ENCODE measurements at regions not wholly inside any gene's neighbourhood (a gene's known extent, or its start where the extent isn't known, plus 50 kb on each side); places are given as distances from the start of the nearest gene placed in this dataset.

- no peaks in the 10 kb centered on the region for H3K36me3 ChIP-seq (replicated peaks; ENCODE audit: insufficient read depth, low read depth)
- H3K4me2 ChIP-seq, result no peak overlapping the region
- no peaks in the 10 kb centered on the region for H3K9me3 ChIP-seq (ENCODE audit: low read depth)
- H3K27me3 ChIP-seq, result no peaks in the 10 kb centered on the region
- no peak for DNase-seq (ENCODE audit: low spot score)
- H3K79me2 ChIP-seq, result no peaks in the 10 kb centered on the region
- H3K9me2 ChIP-seq (replicated peaks; ENCODE audit: insufficient read depth), result no peaks in the 10 kb centered on the region
- TF ChIP-seq EZH2phosphoT487 (IDR thresholded peaks at IDR 0.05; ENCODE audit: low read depth, severe bottlenecking, unreplicated experiment), result no peak
- no peak for TF ChIP-seq CTCF (IDR thresholded peaks at IDR 0.05; ENCODE audit: poor library complexity)
- TF ChIP-seq EZH2 (IDR thresholded peaks at IDR 0.05; ENCODE audit: borderline replicate concordance), result no peak
- no peak overlapping the region for H3K27ac ChIP-seq
- H3K4me3 ChIP-seq, result no peak overlapping the region
- H2AFZ ChIP-seq, result no peak overlapping the region
- H3K4me1 ChIP-seq (ENCODE audit: insufficient read depth), result no peaks in the 10 kb centered on the region
- H4K20me1 ChIP-seq (ENCODE audit: insufficient read depth, poor library complexity, severe bottlenecking), result no peaks in the 10 kb centered on the region
These were observed 208.4 kb upstream of the ALCAM start for GRCh38 chr3:105158286-105158685.

GRCh38 chr3:105162448-105162847, 204.3 kb upstream of the ALCAM start:
- DNase-seq (ENCODE audit: low spot score), result no peak
- H4K20me1 ChIP-seq (ENCODE audit: insufficient read depth, poor library complexity, severe bottlenecking), result no peaks in the 10 kb centered on the region
- H3K9me3 ChIP-seq (ENCODE audit: low read depth), result no peaks in the 10 kb centered on the region
- no peak overlapping the region for H2AFZ ChIP-seq
- WGBS (ENCODE audit: low lambda C conversion rate, missing lambda C conversion rate), result 97% methylated on average over 1 of the region's 1 CpG
- H3K27ac ChIP-seq, result no peak overlapping the region
- H3K4me3 ChIP-seq, result no peak overlapping the region
- H3K27me3 ChIP-seq, result no peaks in the 10 kb centered on the region
- H3K36me3 ChIP-seq (replicated peaks; ENCODE audit: insufficient read depth, low read depth), result no peaks in the 10 kb centered on the region
- H3K4me1 ChIP-seq (ENCODE audit: insufficient read depth), result no peaks in the 10 kb centered on the region
- H3K79me2 ChIP-seq, result no peaks in the 10 kb centered on the region
- TF ChIP-seq EZH2phosphoT487 (IDR thresholded peaks at IDR 0.05; ENCODE audit: low read depth, severe bottlenecking, unreplicated experiment), result no peak
- TF ChIP-seq EZH2 (IDR thresholded peaks at IDR 0.05; ENCODE audit: borderline replicate concordance), result no peak
- no peak for TF ChIP-seq CTCF (IDR thresholded peaks at IDR 0.05; ENCODE audit: poor library complexity)
- H3K4me2 ChIP-seq, result no peak overlapping the region
- no peaks in the 10 kb centered on the region for H3K9me2 ChIP-seq (replicated peaks; ENCODE audit: insufficient read depth)

GRCh38 chr3:105166893-105167292, 199.8 kb upstream of the ALCAM start:
- no peaks in the 10 kb centered on the region for H3K79me2 ChIP-seq
- H3K27ac ChIP-seq, result no peak overlapping the region
- TF ChIP-seq CTCF (IDR thresholded peaks at IDR 0.05; ENCODE audit: poor library complexity) (no peak), EZH2 (IDR thresholded peaks at IDR 0.05; ENCODE audit: borderline replicate concordance) (no peak), EZH2phosphoT487 (IDR thresholded peaks at IDR 0.05; ENCODE audit: low read depth, severe bottlenecking, unreplicated experiment) (no peak)
- DNase-seq (ENCODE audit: low spot score), result no peak
- no peaks in the 10 kb centered on the region for H3K9me3 ChIP-seq (ENCODE audit: low read depth)
- H3K4me3 ChIP-seq, result no peak overlapping the region
- H3K36me3 ChIP-seq (replicated peaks; ENCODE audit: insufficient read depth, low read depth), result no peaks in the 10 kb centered on the region
- no peaks in the 10 kb centered on the region for H4K20me1 ChIP-seq (ENCODE audit: insufficient read depth, poor library complexity, severe bottlenecking)
- no peaks in the 10 kb centered on the region for H3K27me3 ChIP-seq
- no peak overlapping the region for H3K4me2 ChIP-seq
- H3K9me2 ChIP-seq (replicated peaks; ENCODE audit: insufficient read depth), result no peaks in the 10 kb centered on the region
- no peak overlapping the region for H2AFZ ChIP-seq
- H3K4me1 ChIP-seq (ENCODE audit: insufficient read depth), result no peaks in the 10 kb centered on the region
- 61% methylated on average over 1 of the region's 1 CpG for WGBS (ENCODE audit: low lambda C conversion rate, missing lambda C conversion rate)

GRCh38 chr3:105170423-105170822, 196.3 kb upstream of the ALCAM start:
- Histone ChIP-seq H2AFZ (no peak overlapping the region), H3K36me3 (replicated peaks; ENCODE audit: insufficient read depth, low read depth) (no peaks in the 10 kb centered on the region), H3K9me2 (replicated peaks; ENCODE audit: insufficient read depth) (no peaks in the 10 kb centered on the region), H3K27ac (no peak overlapping the region), H3K4me3 (no peak overlapping the region), H3K4me1 (ENCODE audit: insufficient read depth) (no peaks in the 10 kb centered on the region), H4K20me1 (ENCODE audit: insufficient read depth, poor library complexity, severe bottlenecking) (no peaks in the 10 kb centered on the region), H3K27me3 (no peaks in the 10 kb centered on the region), H3K79me2 (no peaks in the 10 kb centered on the region), H3K9me3 (ENCODE audit: low read depth) (no peaks in the 10 kb centered on the region), H3K4me2 (no peak overlapping the region)
- DNase-seq (ENCODE audit: low spot score), result no peak
- TF ChIP-seq CTCF (IDR thresholded peaks at IDR 0.05; ENCODE audit: poor library complexity), result no peak
- no peak for TF ChIP-seq EZH2 (IDR thresholded peaks at IDR 0.05; ENCODE audit: borderline replicate concordance)
- no peak for TF ChIP-seq EZH2phosphoT487 (IDR thresholded peaks at IDR 0.05; ENCODE audit: low read depth, severe bottlenecking, unreplicated experiment)
